Stimulated activated effector memory CD8-positive, alpha-beta T cell treated with anti-CD3 and anti-CD28 coated beads, Interleukin-12 subunit alpha, Interleukin-12 subunit beta, amount 100 ng/mL, for 72 hours (primary cell): ENCODE measurements at regions not wholly inside any gene's neighbourhood (a gene's known extent, or its start where the extent isn't known, plus 50 kb on each side); places are given as distances from the start of the nearest gene placed in this dataset.
"Not testable (repeated sequence)": the region's sequence is repeated elsewhere in the genome, so short reads cannot be mapped to it uniquely, and the experiment has no call there.

Experiments
- ATAC-seq: fragments of 150-1000 bp; cut with Tn5 transposase; 2 replicates; pipeline ENCODE4 v1.10.0; 2021
- DNase-seq, 2 donors: peaks; one replicate each; pipeline ENCODE4 v3.0.0; 2021 to 2022; ENCODE audit warnings: low spot score in 2 of 2
- H3K27ac Mint-ChIP-seq: one replicate; pipeline ENCODE4 v1.8.0; 2022; ENCODE audit warnings: mild to moderate bottlenecking, mixed read lengths
- H3K36me3 Mint-ChIP-seq: one replicate; pipeline ENCODE4 v1.8.0; 2022; ENCODE audit warnings: mild to moderate bottlenecking, mixed read lengths
- H3K4me1 Mint-ChIP-seq: one replicate; pipeline ENCODE4 v1.8.0; 2022; ENCODE audit warnings: mixed read lengths
- H3K4me3 Mint-ChIP-seq: one replicate; pipeline ENCODE4 v1.8.0; 2022; ENCODE audit warnings: mild to moderate bottlenecking, mixed read lengths
- H3K9me3 Mint-ChIP-seq: one replicate; pipeline ENCODE4 v1.8.0; 2022; ENCODE audit warnings: mixed read lengths

GRCh38 chr10:45096001-45096400, 95.3 kb downstream of the ZNF22 start:
- Mint-ChIP-seq H3K9me3 (no peaks in the 10 kb centered on the region), H3K4me3 (no peak overlapping the region), H3K27ac (no peak overlapping the region), H3K36me3 (no peaks in the 10 kb centered on the region), H3K4me1 (no peaks in the 10 kb centered on the region)
- no peak for ATAC-seq
- DNase-seq: no peak

GRCh38 chr10:45100429-45100828, 99.7 kb downstream of the ZNF22 start:
- ATAC-seq (no peak), DNase-seq (no peak)
- H3K4me3 Mint-ChIP-seq: no peak overlapping the region
- no peak overlapping the region for H3K27ac Mint-ChIP-seq
- H3K9me3 Mint-ChIP-seq: no peaks in the 10 kb centered on the region
- H3K36me3 Mint-ChIP-seq: no peaks in the 10 kb centered on the region
- H3K4me1 Mint-ChIP-seq: no peaks in the 10 kb centered on the region

- H3K36me3 Mint-ChIP-seq: no peaks in the 10 kb centered on the region
- ATAC-seq: no peak
- H3K27ac Mint-ChIP-seq: no peak overlapping the region
- H3K9me3 Mint-ChIP-seq: no peaks in the 10 kb centered on the region
- no peak for DNase-seq
- no peaks in the 10 kb centered on the region for H3K4me1 Mint-ChIP-seq
- H3K4me3 Mint-ChIP-seq: no peak overlapping the region
Measured at GRCh38 chr10:45104674-45105073, 104.0 kb downstream of the ZNF22 start.

- not testable (repeated sequence) for DNase-seq, ATAC-seq, H3K9me3 Mint-ChIP-seq, H3K4me1 Mint-ChIP-seq, H3K4me3 Mint-ChIP-seq, H3K27ac Mint-ChIP-seq, H3K36me3 Mint-ChIP-seq
Measured at GRCh38 chr10:45105309-45105708, 104.6 kb downstream of the ZNF22 start.

GRCh38 chr10:45106236-45106856, 105.6 kb downstream of the ZNF22 start:
- ATAC-seq (no peak), DNase-seq (no peak)
- no peak overlapping the region for H3K4me3 Mint-ChIP-seq
- no peaks in the 10 kb centered on the region for H3K9me3 Mint-ChIP-seq
- no peaks in the 10 kb centered on the region for H3K4me1 Mint-ChIP-seq
- no peak overlapping the region for H3K27ac Mint-ChIP-seq
- H3K36me3 Mint-ChIP-seq: no peaks in the 10 kb centered on the region

GRCh38 chr10:45111509-45111908, 110.8 kb downstream of the ZNF22 start:
- Mint-ChIP-seq H3K27ac (no peak overlapping the region), H3K4me3 (no peak overlapping the region), H3K9me3 (no peaks in the 10 kb centered on the region), H3K4me1 (no peaks in the 10 kb centered on the region), H3K36me3 (no peaks in the 10 kb centered on the region)
- no peak for DNase-seq
- ATAC-seq: no peak

GRCh38 chr10:45117940-45118339, 117.2 kb downstream of the ZNF22 start:
- not testable (repeated sequence) for H3K36me3 Mint-ChIP-seq, H3K4me1 Mint-ChIP-seq, DNase-seq, H3K27ac Mint-ChIP-seq, H3K9me3 Mint-ChIP-seq, H3K4me3 Mint-ChIP-seq
- peak; percentile 70 for ATAC-seq

GRCh38 chr10:45118929-45119328, 118.2 kb downstream of the ZNF22 start:
- ATAC-seq (no peak), DNase-seq (no peak)
- H3K4me1 Mint-ChIP-seq: no peaks in the 10 kb centered on the region
- H3K36me3 Mint-ChIP-seq: no peaks in the 10 kb centered on the region
- H3K4me3 Mint-ChIP-seq: no peak overlapping the region
- H3K9me3 Mint-ChIP-seq: no peaks in the 10 kb centered on the region
- no peak overlapping the region for H3K27ac Mint-ChIP-seq

- not testable (repeated sequence) for H3K27ac Mint-ChIP-seq, H3K4me3 Mint-ChIP-seq, H3K36me3 Mint-ChIP-seq, H3K4me1 Mint-ChIP-seq, ATAC-seq, H3K9me3 Mint-ChIP-seq, DNase-seq
Measured at GRCh38 chr10:45122180-45122860, 121.6 kb downstream of the ZNF22 start.

GRCh38 chr10:45135443-45136198, 134.9 kb downstream of the ZNF22 start:
- H3K9me3 Mint-ChIP-seq: no peaks in the 10 kb centered on the region
- H3K27ac Mint-ChIP-seq: no peak overlapping the region
- no peak for ATAC-seq

GRCh38 chr10:45136256-45136655, 135.5 kb downstream of the ZNF22 start:
- H3K36me3 Mint-ChIP-seq: no peaks in the 10 kb centered on the region
- ATAC-seq: no peak
- no peaks in the 10 kb centered on the region for H3K9me3 Mint-ChIP-seq
- H3K4me3 Mint-ChIP-seq: no peak overlapping the region
- no peak overlapping the region for H3K27ac Mint-ChIP-seq
- no peaks in the 10 kb centered on the region for H3K4me1 Mint-ChIP-seq
- DNase-seq: no peak

More at GRCh38 chr10:45135443-45136198, 134.9 kb downstream of the ZNF22 start:
- DNase-seq: no peak
- Mint-ChIP-seq H3K4me1 (no peaks in the 10 kb centered on the region), H3K4me3 (no peak overlapping the region), H3K36me3 (no peaks in the 10 kb centered on the region)

- no peak for ATAC-seq
Measured at GRCh38 chr10:45144326-45145070, 143.8 kb downstream of the ZNF22 start.

GRCh38 chr10:45145143-45145542, 144.4 kb downstream of the ZNF22 start:
- DNase-seq, ATAC-seq, H3K4me1 Mint-ChIP-seq, H3K4me3 Mint-ChIP-seq, H3K9me3 Mint-ChIP-seq, H3K27ac Mint-ChIP-seq, H3K36me3 Mint-ChIP-seq: not testable (repeated sequence)

More at GRCh38 chr10:45144326-45145070, 143.8 kb downstream of the ZNF22 start:
- H3K36me3 Mint-ChIP-seq: no peaks in the 10 kb centered on the region
- H3K27ac Mint-ChIP-seq: no peak overlapping the region
- DNase-seq: no peak
- no peaks in the 10 kb centered on the region for H3K9me3 Mint-ChIP-seq
- no peak overlapping the region for H3K4me3 Mint-ChIP-seq
- H3K4me1 Mint-ChIP-seq: no peaks in the 10 kb centered on the region

- H3K36me3 Mint-ChIP-seq: no peaks in the 10 kb centered on the region
- DNase-seq (no peak), ATAC-seq (no peak)
- H3K4me3 Mint-ChIP-seq: no peak overlapping the region
- no peaks in the 10 kb centered on the region for H3K4me1 Mint-ChIP-seq
- H3K9me3 Mint-ChIP-seq: no peaks in the 10 kb centered on the region
- H3K27ac Mint-ChIP-seq: no peak overlapping the region
Measured at GRCh38 chr10:45147000-45147399, 146.3 kb downstream of the ZNF22 start.

- no peak for DNase-seq
- H3K4me1 Mint-ChIP-seq: no peaks in the 10 kb centered on the region
- no peaks in the 10 kb centered on the region for H3K9me3 Mint-ChIP-seq
- H3K36me3 Mint-ChIP-seq: no peaks in the 10 kb centered on the region
- ATAC-seq: no peak
- H3K4me3 Mint-ChIP-seq: no peak overlapping the region
- H3K27ac Mint-ChIP-seq: no peak overlapping the region
Measured at GRCh38 chr10:45150997-45151396, 150.3 kb downstream of the ZNF22 start.
